ENCODE measurements at regions not wholly inside any gene's neighbourhood (a gene's known extent, or its start where the extent isn't known, plus 50 kb on each side); places are given as distances from the start of the nearest gene placed in this dataset.

GRCh38 chr9:107905308-107906020, 415.9 kb upstream of the KLF4 start:
- TF ChIP-seq CTCF (conservative IDR thresholded peaks at IDR 0.05 in 1 of 2, IDR thresholded peaks at IDR 0.05 in 1 of 2; ENCODE audit: extremely low read depth in 1 of 2, insufficient read depth in 1 of 2, low read depth in 1 of 2, low read length in 2 of 2): no peak
- no peak for TF ChIP-seq EZH2 (IDR thresholded peaks at IDR 0.05; ENCODE audit: borderline replicate concordance, low read length)
